Activated T-cell treated with anti-CD3 and anti-CD28 coated beads, Interleukin-2, amount 50 U/mL, for 48 hours (primary cell): ENCODE measurements at regions not wholly inside any gene's neighbourhood (a gene's known extent, or its start where the extent isn't known, plus 50 kb on each side); places are given as distances from the start of the nearest gene placed in this dataset.

Experiments used
- DNase-seq, 2 experiments: peaks; one replicate each; pipeline ENCODE4 v3.0.0-alpha.2; 2020

DNA sequence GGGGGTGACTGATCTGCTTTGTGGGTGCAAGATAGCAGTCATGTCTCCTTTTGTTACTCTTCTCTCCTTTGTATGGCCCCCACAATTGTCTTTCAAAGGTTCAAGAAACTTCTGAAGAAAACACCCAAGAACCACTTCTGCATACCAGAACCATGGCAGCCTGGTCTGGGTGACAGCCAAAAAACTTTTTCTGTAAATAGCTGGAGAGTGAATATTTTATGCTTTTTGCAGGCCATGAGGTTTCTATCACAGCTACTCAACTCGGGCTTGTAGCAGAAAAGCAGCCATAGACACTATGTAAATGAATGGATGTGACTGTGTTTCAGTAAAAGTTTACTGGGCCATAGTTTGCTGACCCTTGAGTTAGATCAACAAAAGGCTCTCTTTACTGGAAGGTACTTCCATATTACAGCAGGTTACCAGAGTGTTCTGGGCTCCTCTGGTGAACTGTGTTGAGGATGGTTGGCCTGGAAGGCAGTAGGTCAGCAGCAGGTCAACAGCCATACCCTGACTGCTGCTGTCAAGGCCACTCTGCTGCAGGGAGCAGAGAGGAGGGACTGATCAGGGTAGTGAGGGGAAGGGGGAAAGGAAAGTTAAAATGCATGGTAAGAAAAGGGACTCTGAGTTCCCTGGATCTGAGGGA is 116.4 kb downstream of the GDAP2 start:
- no peak for DNase-seq
